GM19239 (cell line): ENCODE measurements at regions not wholly inside any gene's neighbourhood (a gene's known extent, or its start where the extent isn't known, plus 50 kb on each side); places are given as distances from the start of the nearest gene placed in this dataset.

Experiments used
- DNase-seq: peaks from one replicate; pipeline ENCODE4 v3.0.0; 2011; ENCODE audit warnings: low spot score; ENCODE audit not compliant: insufficient read length
- FAIRE-seq: peaks from 2 replicates; lab custom pipeline; 2011; peaks lifted over from hg19 to GRCh38; lab: Jason Lieb, UNC

- FAIRE-seq: no peak
- DNase-seq: no peak
These were observed 843.9 kb upstream of the TMEM132C start for GRCh38 chr12:127422935-127423566.

GRCh38 chr12:127425474-127425873 lies 841.5 kb upstream of the TMEM132C start:
- no peak for FAIRE-seq
- no peak for DNase-seq

GRCh38 chr12:127428420-127428819 lies 838.5 kb upstream of the TMEM132C start:
- DNase-seq (no peak), FAIRE-seq (no peak)

- DNase-seq: no peak
These were observed 837.3 kb upstream of the TMEM132C start for GRCh38 chr12:127429551-127430285.

GRCh38 chr12:127430401-127430800 lies 836.6 kb upstream of the TMEM132C start:
- DNase-seq (no peak), FAIRE-seq (no peak)

More at GRCh38 chr12:127429551-127430285, 837.3 kb upstream of the TMEM132C start:
- FAIRE-seq: no peak

- FAIRE-seq (no peak), DNase-seq (no peak)
These were observed 835.8 kb upstream of the TMEM132C start for GRCh38 chr12:127431177-127431576.

- FAIRE-seq (no peak), DNase-seq (no peak)
These were observed 835.4 kb upstream of the TMEM132C start for GRCh38 chr12:127431594-127431993.

GRCh38 chr12:127435439-127435838 lies 831.5 kb upstream of the TMEM132C start:
- no peak for FAIRE-seq
- no peak for DNase-seq

GRCh38 chr12:127438512-127439244 lies 828.3 kb upstream of the TMEM132C start:
- no peak for DNase-seq

GRCh38 chr12:127445581-127446139 lies 821.3 kb upstream of the TMEM132C start:
- DNase-seq: no peak
- FAIRE-seq: no peak

More at GRCh38 chr12:127438512-127439244, 828.3 kb upstream of the TMEM132C start:
- no peak for FAIRE-seq

GRCh38 chr12:127448906-127449305 lies 818.1 kb upstream of the TMEM132C start:
- no peak for FAIRE-seq
- no peak for DNase-seq

- DNase-seq: no peak
- FAIRE-seq: no peak
These were observed 816.1 kb upstream of the TMEM132C start for GRCh38 chr12:127450826-127451225.

- DNase-seq (no peak), FAIRE-seq (no peak)
These were observed 811.4 kb upstream of the TMEM132C start for GRCh38 chr12:127455347-127456265.

- FAIRE-seq (no peak), DNase-seq (no peak)
These were observed 809.2 kb upstream of the TMEM132C start for GRCh38 chr12:127457726-127458125.

- FAIRE-seq (no peak), DNase-seq (no peak)
These were observed 807.8 kb upstream of the TMEM132C start for GRCh38 chr12:127459166-127459565.

- FAIRE-seq (no peak), DNase-seq (no peak)
These were observed 807.3 kb upstream of the TMEM132C start for GRCh38 chr12:127459687-127460086.

GRCh38 chr12:127463237-127463636 lies 803.7 kb upstream of the TMEM132C start:
- FAIRE-seq (no peak), DNase-seq (no peak)

- FAIRE-seq (no peak), DNase-seq (no peak)
These were observed 797.6 kb upstream of the TMEM132C start for GRCh38 chr12:127469331-127469730.

GRCh38 chr12:127473766-127474165 lies 793.2 kb upstream of the TMEM132C start:
- FAIRE-seq (no peak), DNase-seq (no peak)

- FAIRE-seq: no peak
- no peak for DNase-seq
These were observed 787.7 kb upstream of the TMEM132C start for GRCh38 chr12:127479256-127479655.
